Kidney (tissue), 13 donors: ENCODE measurements at regions not wholly inside any gene's neighbourhood (a gene's known extent, or its start where the extent isn't known, plus 50 kb on each side); places are given as distances from the start of the nearest gene placed in this dataset.

Experiments
- DNase-seq, 5 donors: peaks; one replicate each; pipeline ENCODE4 v3.0.0-alpha.2; 2013 to 2020
- FAIRE-seq: peaks from 2 replicates; lab custom pipeline; 2012; peaks lifted over from hg19 to GRCh38; lab: Jason Lieb, UNC
- H3K27ac ChIP-seq, 2 donors: one replicate each; pipeline ENCODE4 v1.7.0; 2013; ENCODE audit warnings: low read depth in 2 of 2, low read length in 2 of 2, inconsistent platforms in 1 of 2
- H3K27me3 ChIP-seq: one replicate; pipeline ENCODE4 v1.7.1; 2013; ENCODE audit warnings: low read length, inconsistent platforms; ENCODE audit not compliant: control insufficient read depth, insufficient read depth
- H3K36me3 ChIP-seq, 3 donors: one replicate each; pipeline versions ENCODE4 v1.7.0 to v1.7.1; 2013; ENCODE audit warnings: low read length in 3 of 3, control low read depth in 1 of 3, inconsistent platforms in 1 of 3; ENCODE audit not compliant: insufficient read depth in 3 of 3, control insufficient read depth in 2 of 3
- H3K4me1 ChIP-seq, 3 donors: one replicate each; pipeline versions ENCODE4 v1.7.0 to v1.7.1; 2013; ENCODE audit warnings: low read length in 3 of 3, inconsistent platforms in 1 of 3, low read depth in 1 of 3; ENCODE audit not compliant: control insufficient read depth in 2 of 3, insufficient read depth in 2 of 3
- H3K4me3 ChIP-seq, 3 donors: one replicate each; pipeline versions ENCODE4 v1.7.0 to v1.8.1; 2013; ENCODE audit warnings: low read length in 3 of 3, control low read depth in 1 of 3, inconsistent platforms in 1 of 3
- H3K9ac ChIP-seq, 3 donors: one replicate each; pipeline versions ENCODE4 v1.7.0 to v1.7.1; 2013; ENCODE audit warnings: low read length in 3 of 3, control low read depth in 1 of 3, inconsistent platforms in 1 of 3
- H3K9me3 ChIP-seq, 3 donors: one replicate each; pipeline versions ENCODE4 v1.7.0 to v1.7.1; 2013; ENCODE audit warnings: low read length in 3 of 3, control low read depth in 1 of 3, inconsistent platforms in 1 of 3; ENCODE audit not compliant: control insufficient read depth in 2 of 3, insufficient read depth in 1 of 3
- CTCF ChIP-seq: IDR thresholded peaks from 3 replicates; pipeline ENCODE4 v1.5.1; 2012; ENCODE audit warnings: mild to moderate bottlenecking, moderate library complexity, borderline replicate concordance; ENCODE audit not compliant: insufficient read depth; ENCODE audit errors: extremely low read depth
- intact Hi-C: fragments of 100-400 bp; cut with DNase I; formaldehyde crosslinking; loops from one replicate; pipeline ENCODE4 v1.11.1; 2022
- donor health status: control.
- donor health status: control.
- donor health status: control.
- donor health status: control.
- donor health status: control.
- donor health status: DM: yes; HTN: yes; CAD: no.
- donor health status: Normal renal cell carcinoma (clear cell type).

- Histone ChIP-seq H3K9ac (no peak overlapping the region), H3K27ac (no peak overlapping the region), H3K4me1 (no peaks in the 10 kb centered on the region), H3K4me3 (no peak overlapping the region), H3K36me3 (no peaks in the 10 kb centered on the region), H3K27me3 (no peaks in the 10 kb centered on the region), H3K9me3 (no peaks in the 10 kb centered on the region)
- TF ChIP-seq CTCF, result no peak
- intact Hi-C loops, result no loop called here
- no peak for FAIRE-seq
- DNase-seq, result no peak
Measured at GRCh38 chr10:91335147-91335546, 75.0 kb upstream of the HECTD2 start.

GRCh38 chr10:91339729-91340128, 70.4 kb upstream of the HECTD2 start:
- DNase-seq (no peak), FAIRE-seq (no peak)
- Histone ChIP-seq H3K9me3 (no peaks in the 10 kb centered on the region), H3K27me3 (no peaks in the 10 kb centered on the region), H3K4me3 (no peak overlapping the region), H3K4me1 (no peaks in the 10 kb centered on the region), H3K36me3 (no peaks in the 10 kb centered on the region), H3K27ac (no peak overlapping the region), H3K9ac (no peak overlapping the region)
- intact Hi-C loops, result no loop called here
- TF ChIP-seq CTCF, result no peak

GRCh38 chr10:91340613-91341362, 69.4 kb upstream of the HECTD2 start:
- Histone ChIP-seq H3K36me3 (no peaks in the 10 kb centered on the region), H3K4me3 (no peak overlapping the region), H3K9me3 (no peaks in the 10 kb centered on the region), H3K27ac (no peak overlapping the region), H3K27me3 (no peaks in the 10 kb centered on the region), H3K4me1 (no peaks in the 10 kb centered on the region), H3K9ac (no peak overlapping the region)
- FAIRE-seq (no peak), DNase-seq (peak in 2 of 5 donors; percentile 3)
- intact Hi-C loops, result no loop called here
- TF ChIP-seq CTCF, result no peak
